ENCODE measurements at regions not wholly inside any gene's neighbourhood (a gene's known extent, or its start where the extent isn't known, plus 50 kb on each side); places are given as distances from the start of the nearest gene placed in this dataset.

GRCh38 chr5:1709171-1709803, 90.3 kb downstream of the MRPL36 start:
- TF ChIP-seq RAD21 (IDR thresholded peaks at IDR 0.05; ENCODE audit: low read depth) = no peak
- no peak for TF ChIP-seq TCF12 (IDR thresholded peaks at IDR 0.05; ENCODE audit: low read depth)
